ENCODE measurements at regions not wholly inside any gene's neighbourhood (a gene's known extent, or its start where the extent isn't known, plus 50 kb on each side); places are given as distances from the start of the nearest gene placed in this dataset.

GRCh38 chr3:19074257-19074900 lies 73.9 kb upstream of the KCNH8 start (continued):
- TF ChIP-seq RNF219 (CRISPR knock-in tag; IDR thresholded peaks at IDR 0.05) (no peak), ETS2 (tag; IDR thresholded peaks at IDR 0.05; ENCODE audit: borderline replicate concordance, poor library complexity, severe bottlenecking) (no peak), ZNF57 (CRISPR knock-in tag; IDR thresholded peaks at IDR 0.05) (no peak), ZNF592 (IDR thresholded peaks at IDR 0.05) (no peak)

All from K562 (cell line).